ENCODE measurements at regions not wholly inside any gene's neighbourhood (a gene's known extent, or its start where the extent isn't known, plus 50 kb on each side); places are given as distances from the start of the nearest gene placed in this dataset.

DNA sequence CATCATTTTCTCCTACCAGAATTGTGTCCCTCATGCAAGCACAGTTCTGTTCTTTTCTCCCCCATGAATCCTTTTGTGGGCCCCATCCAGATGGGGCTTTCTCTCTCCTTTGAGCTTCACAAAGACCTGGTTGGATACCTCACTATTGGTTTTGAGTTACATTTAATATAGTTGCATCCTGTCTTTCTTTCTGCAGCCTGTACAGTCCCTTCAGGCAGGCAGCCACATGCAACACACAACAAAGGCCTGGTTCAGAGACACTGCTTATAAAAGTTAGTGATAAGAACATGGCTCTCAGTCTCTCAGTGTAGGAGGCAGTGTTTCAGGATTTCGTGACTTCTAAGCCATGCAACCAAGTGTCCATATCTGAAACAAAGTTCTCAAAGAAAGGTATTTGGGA, 70.6 kb upstream of the PAGE3 start (continued):
- TF ChIP-seq, protein P1, sequence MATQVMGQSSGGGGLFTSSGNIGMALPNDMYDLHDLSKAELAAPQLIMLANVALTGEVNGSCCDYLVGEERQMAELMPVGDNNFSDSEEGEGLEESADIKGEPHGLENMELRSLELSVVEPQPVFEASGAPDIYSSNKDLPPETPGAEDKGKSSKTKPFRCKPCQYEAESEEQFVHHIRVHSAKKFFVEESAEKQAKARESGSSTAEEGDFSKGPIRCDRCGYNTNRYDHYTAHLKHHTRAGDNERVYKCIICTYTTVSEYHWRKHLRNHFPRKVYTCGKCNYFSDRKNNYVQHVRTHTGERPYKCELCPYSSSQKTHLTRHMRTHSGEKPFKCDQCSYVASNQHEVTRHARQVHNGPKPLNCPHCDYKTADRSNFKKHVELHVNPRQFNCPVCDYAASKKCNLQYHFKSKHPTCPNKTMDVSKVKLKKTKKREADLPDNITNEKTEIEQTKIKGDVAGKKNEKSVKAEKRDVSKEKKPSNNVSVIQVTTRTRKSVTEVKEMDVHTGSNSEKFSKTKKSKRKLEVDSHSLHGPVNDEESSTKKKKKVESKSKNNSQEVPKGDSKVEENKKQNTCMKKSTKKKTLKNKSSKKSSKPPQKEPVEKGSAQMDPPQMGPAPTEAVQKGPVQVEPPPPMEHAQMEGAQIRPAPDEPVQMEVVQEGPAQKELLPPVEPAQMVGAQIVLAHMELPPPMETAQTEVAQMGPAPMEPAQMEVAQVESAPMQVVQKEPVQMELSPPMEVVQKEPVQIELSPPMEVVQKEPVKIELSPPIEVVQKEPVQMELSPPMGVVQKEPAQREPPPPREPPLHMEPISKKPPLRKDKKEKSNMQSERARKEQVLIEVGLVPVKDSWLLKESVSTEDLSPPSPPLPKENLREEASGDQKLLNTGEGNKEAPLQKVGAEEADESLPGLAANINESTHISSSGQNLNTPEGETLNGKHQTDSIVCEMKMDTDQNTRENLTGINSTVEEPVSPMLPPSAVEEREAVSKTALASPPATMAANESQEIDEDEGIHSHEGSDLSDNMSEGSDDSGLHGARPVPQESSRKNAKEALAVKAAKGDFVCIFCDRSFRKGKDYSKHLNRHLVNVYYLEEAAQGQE (IDR thresholded peaks at IDR 0.05; ENCODE audit: low read depth): no peak
- no peak for TF ChIP-seq EGR1 (IDR thresholded peaks at IDR 0.05; ENCODE audit: low read depth)
- TF ChIP-seq, protein P2, sequence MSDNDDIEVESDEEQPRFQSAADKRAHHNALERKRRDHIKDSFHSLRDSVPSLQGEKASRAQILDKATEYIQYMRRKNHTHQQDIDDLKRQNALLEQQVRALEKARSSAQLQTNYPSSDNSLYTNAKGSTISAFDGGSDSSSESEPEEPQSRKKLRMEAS (IDR thresholded peaks at IDR 0.05): no peak

DNA sequence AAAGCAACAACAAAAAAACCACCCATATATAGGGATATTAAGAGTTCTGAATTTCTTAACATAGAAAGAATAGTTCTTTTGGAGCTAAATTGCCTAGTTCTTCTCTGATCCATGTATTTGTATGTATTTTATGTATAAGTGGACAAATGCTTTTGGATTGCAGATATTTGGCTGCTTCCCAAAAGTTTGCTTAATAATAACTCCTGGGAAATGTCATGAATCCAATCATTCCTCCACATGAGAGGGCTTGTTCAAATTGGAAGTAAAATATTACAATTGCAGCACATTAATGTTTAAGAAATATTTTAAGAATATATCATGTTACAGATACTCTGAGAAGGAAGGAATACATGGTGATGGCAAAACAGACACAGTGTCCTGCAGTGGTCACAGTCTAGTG, 71.5 kb upstream of the PAGE3 start:
- Histone ChIP-seq H3K9ac (ENCODE audit: low read length) (no peak overlapping the region), H3K27ac (ENCODE audit: low read depth, low read length) (no peak overlapping the region), H3K27me3 (ENCODE audit: insufficient read depth, low read length) (no peaks in the 10 kb centered on the region), H4K20me1 (ENCODE audit: insufficient read depth) (no peaks in the 10 kb centered on the region), H3K4me2 (ENCODE audit: low read length) (no peak overlapping the region), H3K9me2 (ENCODE audit: insufficient read depth) (no peaks in the 10 kb centered on the region), H2AFZ (ENCODE audit: low read depth, low read length, poor library complexity, severe bottlenecking) (no peak overlapping the region), H3K4me3 (replicated peaks in 1 of 2; ENCODE audit: low read depth in 1 of 2, low read length in 2 of 2) (no peak overlapping the region), H3K9me3 (ENCODE audit: control insufficient read depth in 1 of 2, insufficient read depth in 1 of 2, low read depth in 1 of 2, low read length in 2 of 2) (no peaks in the 10 kb centered on the region), H3K79me2 (ENCODE audit: insufficient read depth, low read length) (no peaks in the 10 kb centered on the region), H3K4me1 (ENCODE audit: control insufficient read depth in 1 of 2, insufficient read depth in 2 of 2, low read length in 2 of 2) (no peaks in the 10 kb centered on the region), H3K36me3 (ENCODE audit: control insufficient read depth in 1 of 2, insufficient read depth in 2 of 2, low read length in 2 of 2) (no peaks in the 10 kb centered on the region)
- POLR2A ChIA-PET: no interaction called here
- intact Hi-C loops (cut with micrococcal nuclease): no loop called here
- CTCF ChIA-PET: no interaction called here
- TF ChIP-seq YY1 (IDR thresholded peaks at IDR 0.05; ENCODE audit: extremely low read depth, insufficient replicate concordance, low read depth, low read length): no peak
- TF ChIP-seq POLR2AphosphoS5 (IDR thresholded peaks at IDR 0.05; ENCODE audit: low read depth, low read length): no peak
- TF ChIP-seq TCF7L2 (IDR thresholded peaks at IDR 0.05; ENCODE audit: borderline replicate concordance, extremely low read depth, insufficient read depth, insufficient read length): no peak
- TF ChIP-seq, protein P3, sequence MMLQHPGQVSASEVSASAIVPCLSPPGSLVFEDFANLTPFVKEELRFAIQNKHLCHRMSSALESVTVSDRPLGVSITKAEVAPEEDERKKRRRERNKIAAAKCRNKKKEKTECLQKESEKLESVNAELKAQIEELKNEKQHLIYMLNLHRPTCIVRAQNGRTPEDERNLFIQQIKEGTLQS (IDR thresholded peaks at IDR 0.05): no peak
- TF ChIP-seq, protein P4, sequence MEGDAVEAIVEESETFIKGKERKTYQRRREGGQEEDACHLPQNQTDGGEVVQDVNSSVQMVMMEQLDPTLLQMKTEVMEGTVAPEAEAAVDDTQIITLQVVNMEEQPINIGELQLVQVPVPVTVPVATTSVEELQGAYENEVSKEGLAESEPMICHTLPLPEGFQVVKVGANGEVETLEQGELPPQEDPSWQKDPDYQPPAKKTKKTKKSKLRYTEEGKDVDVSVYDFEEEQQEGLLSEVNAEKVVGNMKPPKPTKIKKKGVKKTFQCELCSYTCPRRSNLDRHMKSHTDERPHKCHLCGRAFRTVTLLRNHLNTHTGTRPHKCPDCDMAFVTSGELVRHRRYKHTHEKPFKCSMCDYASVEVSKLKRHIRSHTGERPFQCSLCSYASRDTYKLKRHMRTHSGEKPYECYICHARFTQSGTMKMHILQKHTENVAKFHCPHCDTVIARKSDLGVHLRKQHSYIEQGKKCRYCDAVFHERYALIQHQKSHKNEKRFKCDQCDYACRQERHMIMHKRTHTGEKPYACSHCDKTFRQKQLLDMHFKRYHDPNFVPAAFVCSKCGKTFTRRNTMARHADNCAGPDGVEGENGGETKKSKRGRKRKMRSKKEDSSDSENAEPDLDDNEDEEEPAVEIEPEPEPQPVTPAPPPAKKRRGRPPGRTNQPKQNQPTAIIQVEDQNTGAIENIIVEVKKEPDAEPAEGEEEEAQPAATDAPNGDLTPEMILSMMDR (IDR thresholded peaks at IDR 0.05 in 2 of 3, conservative IDR thresholded peaks at IDR 0.05 in 1 of 3; ENCODE audit: borderline replicate concordance in 1 of 3, insufficient read depth in 1 of 3, low read depth in 2 of 3, low read length in 2 of 3): no peak
- TF ChIP-seq, protein P5, sequence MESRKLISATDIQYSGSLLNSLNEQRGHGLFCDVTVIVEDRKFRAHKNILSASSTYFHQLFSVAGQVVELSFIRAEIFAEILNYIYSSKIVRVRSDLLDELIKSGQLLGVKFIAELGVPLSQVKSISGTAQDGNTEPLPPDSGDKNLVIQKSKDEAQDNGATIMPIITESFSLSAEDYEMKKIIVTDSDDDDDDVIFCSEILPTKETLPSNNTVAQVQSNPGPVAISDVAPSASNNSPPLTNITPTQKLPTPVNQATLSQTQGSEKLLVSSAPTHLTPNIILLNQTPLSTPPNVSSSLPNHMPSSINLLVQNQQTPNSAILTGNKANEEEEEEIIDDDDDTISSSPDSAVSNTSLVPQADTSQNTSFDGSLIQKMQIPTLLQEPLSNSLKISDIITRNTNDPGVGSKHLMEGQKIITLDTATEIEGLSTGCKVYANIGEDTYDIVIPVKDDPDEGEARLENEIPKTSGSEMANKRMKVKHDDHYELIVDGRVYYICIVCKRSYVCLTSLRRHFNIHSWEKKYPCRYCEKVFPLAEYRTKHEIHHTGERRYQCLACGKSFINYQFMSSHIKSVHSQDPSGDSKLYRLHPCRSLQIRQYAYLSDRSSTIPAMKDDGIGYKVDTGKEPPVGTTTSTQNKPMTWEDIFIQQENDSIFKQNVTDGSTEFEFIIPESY (IDR thresholded peaks at IDR 0.05; ENCODE audit: extremely low read depth, insufficient replicate concordance, low read length): no peak
- no peak for TF ChIP-seq EZH2phosphoT487 (IDR thresholded peaks at IDR 0.05; ENCODE audit: borderline replicate concordance)
- TF ChIP-seq FOSL1 (IDR thresholded peaks at IDR 0.05; ENCODE audit: low read depth): no peak
- DNase-seq (ENCODE audit: low read depth, low spot score) (no peak), ATAC-seq (no peak)
- BruUV-seq (replicated peaks): no TSS peak
- RAD21 ChIA-PET (ENCODE audit: low non-redundant PET in 1 of 2, low total read pairs in 2 of 2, uncharacterized antibody in 2 of 2, unreplicated experiment in 2 of 2): no interaction called here

Data from HCT116 (cell line).